ENCODE measurements at regions not wholly inside any gene's neighbourhood (a gene's known extent, or its start where the extent isn't known, plus 50 kb on each side); places are given as distances from the start of the nearest gene placed in this dataset.
A peak's percentile ranks its signal among the peaks of the same experiment; 100 is the strongest.

GRCh38 chr4:151599863-151600262, 160.9 kb downstream of the GATB start:
- FAIRE-seq: no peak
- Histone ChIP-seq H3K4me3 (ENCODE audit: low read depth, low read length) (no peak overlapping the region), H3K36me3 (ENCODE audit: control insufficient read depth, insufficient read depth, low read length) (no peaks in the 10 kb centered on the region), H3K27me3 (ENCODE audit: control insufficient read depth, insufficient read depth, low read length) (no peaks in the 10 kb centered on the region)
- DNase-seq (ENCODE audit: low read depth): peak; percentile 33
- TF ChIP-seq CTCF (IDR thresholded peaks at IDR 0.05; ENCODE audit: insufficient read depth, low read length, severe bottlenecking): no peak

GRCh38 chr4:151600432-151600831, 160.4 kb downstream of the GATB start:
- Histone ChIP-seq H3K36me3 (ENCODE audit: control insufficient read depth, insufficient read depth, low read length) (no peaks in the 10 kb centered on the region), H3K4me3 (ENCODE audit: low read depth, low read length) (no peak overlapping the region), H3K27me3 (ENCODE audit: control insufficient read depth, insufficient read depth, low read length) (no peaks in the 10 kb centered on the region)
- DNase-seq (ENCODE audit: low read depth): peak; percentile 69
- FAIRE-seq: no peak
- no peak for TF ChIP-seq CTCF (IDR thresholded peaks at IDR 0.05; ENCODE audit: insufficient read depth, low read length, severe bottlenecking)

- no peak for TF ChIP-seq CTCF (IDR thresholded peaks at IDR 0.05; ENCODE audit: insufficient read depth, low read length, severe bottlenecking)
- H3K36me3 ChIP-seq (ENCODE audit: control insufficient read depth, insufficient read depth, low read length): no peaks in the 10 kb centered on the region
- DNase-seq (ENCODE audit: low read depth) (no peak), FAIRE-seq (no peak)
- H3K27me3 ChIP-seq (ENCODE audit: control insufficient read depth, insufficient read depth, low read length): no peaks in the 10 kb centered on the region
- no peak overlapping the region for H3K4me3 ChIP-seq (ENCODE audit: low read depth, low read length)
Observed at GRCh38 chr4:151603377-151603776, 157.4 kb downstream of the GATB start.

- DNase-seq (ENCODE audit: low read depth): peak; percentile 19
- peak; percentile 33 for TF ChIP-seq CTCF (IDR thresholded peaks at IDR 0.05; ENCODE audit: insufficient read depth, low read length, severe bottlenecking)
- no peak for FAIRE-seq
Observed at GRCh38 chr4:151604238-151604637, 156.6 kb downstream of the GATB start.

GRCh38 chr4:151605215-151605614, 155.6 kb downstream of the GATB start:
- no peak for FAIRE-seq

More at GRCh38 chr4:151604238-151604637, 156.6 kb downstream of the GATB start:
- no peaks in the 10 kb centered on the region for H3K36me3 ChIP-seq (ENCODE audit: control insufficient read depth, insufficient read depth, low read length)
- H3K4me3 ChIP-seq (ENCODE audit: low read depth, low read length): no peak overlapping the region
- H3K27me3 ChIP-seq (ENCODE audit: control insufficient read depth, insufficient read depth, low read length): no peaks in the 10 kb centered on the region

More at GRCh38 chr4:151605215-151605614, 155.6 kb downstream of the GATB start:
- TF ChIP-seq CTCF (IDR thresholded peaks at IDR 0.05; ENCODE audit: insufficient read depth, low read length, severe bottlenecking): no peak
- Histone ChIP-seq H3K4me3 (ENCODE audit: low read depth, low read length) (no peak overlapping the region), H3K36me3 (ENCODE audit: control insufficient read depth, insufficient read depth, low read length) (no peaks in the 10 kb centered on the region), H3K27me3 (ENCODE audit: control insufficient read depth, insufficient read depth, low read length) (no peaks in the 10 kb centered on the region)
- no peak for DNase-seq (ENCODE audit: low read depth)

All from bronchial epithelial cell (primary cell).